Stimulated activated CD4-positive, alpha-beta T cell treated with anti-CD3 and anti-CD28 coated beads, Interleukin-1b, Interleukin-23, amount 100 ng/mL, for 24 hours (primary cell): ENCODE measurements at regions not wholly inside any gene's neighbourhood (a gene's known extent, or its start where the extent isn't known, plus 50 kb on each side); places are given as distances from the start of the nearest gene placed in this dataset.

ENCODE experiments used
- DNase-seq, 4 experiments: peaks; one replicate each; pipeline ENCODE4 v3.0.0-alpha.2; 2020; ENCODE audit warnings: low read depth in 4 of 4, low spot score in 1 of 4

DNA sequence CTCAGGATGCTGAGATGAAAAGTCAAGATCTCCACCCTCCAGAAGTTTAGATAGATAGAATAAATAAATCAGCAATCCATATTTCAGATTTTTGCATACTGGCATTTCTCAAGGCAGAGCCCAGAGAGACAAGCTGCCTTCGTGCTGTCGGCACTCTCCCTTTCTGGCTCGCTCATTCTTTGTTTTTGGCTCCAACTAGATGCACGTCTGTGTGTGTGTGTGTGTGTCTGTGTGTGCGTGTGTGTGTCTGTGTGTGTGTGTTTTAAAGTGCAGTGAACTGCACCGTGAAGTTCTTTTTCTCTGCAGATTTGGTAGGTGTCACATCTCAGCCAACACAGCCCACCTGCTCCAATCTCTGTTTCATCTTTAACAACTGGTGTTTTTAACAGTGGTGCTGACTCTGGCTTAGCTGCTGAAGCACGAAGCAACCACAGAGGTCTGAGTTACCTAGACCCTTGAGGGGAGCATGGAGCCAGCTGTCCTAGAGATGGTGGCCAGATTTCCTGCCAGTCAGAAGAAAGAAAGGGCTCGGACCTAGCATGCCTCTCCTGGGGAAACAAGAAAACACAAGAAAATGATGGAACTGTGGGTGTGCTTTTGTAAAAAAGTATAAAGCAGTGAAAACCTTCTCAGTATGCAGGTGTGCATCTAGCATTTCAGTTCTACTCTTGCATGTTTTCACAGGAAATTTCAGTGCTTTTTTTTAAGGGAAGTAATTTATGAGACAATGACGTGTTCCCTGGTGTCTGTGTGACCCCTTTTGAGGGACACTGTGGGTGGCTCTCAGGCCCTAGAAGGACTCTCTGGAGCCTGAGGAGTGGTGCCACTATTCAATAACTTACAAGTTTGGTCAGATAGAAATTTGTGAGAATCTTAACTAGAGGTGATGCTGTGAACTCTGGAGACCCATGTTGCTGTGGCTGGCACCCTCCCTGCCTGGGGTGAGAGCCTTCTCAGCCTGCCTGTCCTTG is 364.3 kb downstream of the RNF144A start:
- DNase-seq = no peak

DNA sequence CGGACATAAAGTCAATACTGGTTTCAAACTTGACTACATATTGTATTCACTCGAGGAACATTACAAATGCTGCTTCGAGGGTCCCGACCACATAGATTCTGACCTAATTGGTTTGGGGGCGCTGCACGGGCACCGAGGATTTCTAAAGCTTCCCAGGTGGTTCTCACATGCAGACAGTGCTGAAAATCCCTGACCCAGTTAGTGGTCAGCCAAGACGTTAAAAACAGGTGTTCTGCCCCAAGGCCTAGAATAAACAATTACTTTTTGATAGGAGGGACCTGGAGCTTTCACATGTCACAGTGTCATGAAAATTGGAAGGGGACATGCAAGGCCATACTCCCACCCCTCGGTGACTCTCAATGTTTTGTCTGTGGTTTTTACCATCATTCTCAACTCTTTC is 368.9 kb downstream of the RNF144A start:
- no peak for DNase-seq

DNA sequence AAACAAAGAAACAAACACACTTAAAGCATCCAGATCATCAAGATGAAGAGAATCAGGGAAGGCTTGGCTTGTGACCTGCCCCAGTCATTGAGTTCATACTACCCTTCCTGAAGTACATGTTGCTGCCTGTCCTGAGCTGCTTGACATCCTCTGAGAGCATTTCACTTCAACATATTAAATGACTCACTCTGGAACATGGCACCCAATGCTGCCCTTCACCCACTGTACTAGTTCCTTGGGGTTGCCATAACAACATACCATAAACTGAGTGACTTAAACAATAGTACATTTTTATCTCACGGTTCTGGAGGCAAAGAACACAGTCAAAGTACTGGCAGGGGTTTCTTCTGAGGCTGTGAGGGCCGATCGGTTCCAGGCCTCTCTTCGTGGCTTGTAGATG is 371.3 kb downstream of the RNF144A start:
- no peak for DNase-seq

DNA sequence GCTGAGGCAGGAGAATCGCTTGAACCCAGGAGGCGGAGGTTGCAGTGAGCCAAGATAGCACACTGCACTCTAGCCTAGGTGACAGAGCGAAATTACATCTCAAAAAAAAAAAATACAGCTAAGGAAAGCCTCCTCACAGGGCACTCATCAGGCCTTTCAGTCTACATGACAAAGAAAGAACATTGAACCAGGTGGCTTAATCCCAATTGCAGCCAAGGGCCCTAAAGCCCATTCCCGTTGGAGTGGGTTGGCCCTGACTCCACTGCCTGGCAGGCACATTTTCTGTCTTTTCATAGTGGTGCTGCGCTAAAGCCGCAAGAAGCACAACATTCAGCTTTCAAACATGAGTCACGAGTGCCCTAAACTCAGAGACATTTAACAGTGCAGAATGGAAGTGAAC is 372.5 kb downstream of the RNF144A start:
- no peak for DNase-seq

DNA sequence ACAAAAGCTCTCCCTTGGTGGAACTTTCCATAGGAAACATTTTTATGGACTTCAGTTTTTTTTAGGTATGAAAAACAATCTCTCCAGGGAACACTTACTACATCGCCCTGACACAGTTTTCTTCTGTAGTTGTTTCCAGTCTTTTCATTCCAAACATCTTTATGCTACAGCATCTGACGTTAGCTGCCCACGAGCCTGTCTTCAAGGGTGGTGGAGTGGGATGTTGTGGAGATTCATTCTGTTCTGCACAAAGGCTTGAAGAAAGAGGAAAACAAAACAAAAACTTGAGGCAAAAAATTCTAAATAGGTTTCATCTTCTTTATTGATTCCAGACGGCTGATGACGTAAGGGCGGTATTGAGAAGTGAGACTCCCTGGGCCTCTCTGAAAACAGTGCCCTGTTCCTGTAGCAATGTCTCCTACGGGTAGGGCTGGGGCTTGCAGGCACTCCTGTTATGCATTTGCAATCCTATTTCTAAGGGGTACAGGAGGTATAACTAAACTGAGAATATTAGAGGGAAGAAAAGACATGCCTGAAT is 375.0 kb downstream of the RNF144A start:
- no peak for DNase-seq

DNA sequence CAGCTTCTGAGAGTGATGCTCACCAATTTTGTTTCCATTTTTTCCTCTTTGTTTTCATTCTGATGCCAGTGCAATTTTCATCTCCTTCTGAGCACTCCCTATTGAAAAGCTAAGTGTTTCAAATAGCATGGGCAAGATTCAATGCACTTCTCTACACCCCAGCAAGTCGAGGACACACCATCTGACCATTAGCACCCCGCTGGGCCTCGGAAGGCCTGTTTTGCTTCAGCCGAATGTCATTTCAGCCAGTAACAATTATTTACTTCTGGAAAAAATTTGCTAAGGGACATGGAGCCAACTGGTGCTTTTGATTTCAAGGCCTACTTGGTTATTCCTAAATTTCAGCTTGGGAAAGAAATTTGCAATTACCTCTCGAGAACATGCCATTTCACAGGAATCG is 392.4 kb downstream of the RNF144A start:
- no peak for DNase-seq

DNA sequence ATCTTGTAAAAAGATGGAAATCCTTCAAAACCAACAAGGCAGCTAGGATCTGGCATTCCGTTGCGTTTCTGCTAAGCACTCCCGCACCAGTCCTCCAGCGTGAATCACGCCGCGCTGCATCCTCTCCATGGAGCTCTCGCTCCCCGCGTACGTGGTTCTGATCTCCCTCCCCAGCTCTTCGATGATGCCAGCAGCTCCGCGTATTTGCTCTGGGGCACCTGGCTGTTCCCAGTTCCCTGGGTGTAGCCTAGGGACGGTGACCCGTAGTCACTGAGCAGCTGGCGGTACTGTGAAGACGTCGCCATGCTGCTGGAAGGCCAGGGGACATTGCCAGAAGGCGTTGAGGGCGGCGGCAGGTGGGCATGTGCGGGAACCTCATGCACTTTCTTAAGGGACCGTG is 407.5 kb downstream of the RNF144A start:
- DNase-seq = no peak

DNA sequence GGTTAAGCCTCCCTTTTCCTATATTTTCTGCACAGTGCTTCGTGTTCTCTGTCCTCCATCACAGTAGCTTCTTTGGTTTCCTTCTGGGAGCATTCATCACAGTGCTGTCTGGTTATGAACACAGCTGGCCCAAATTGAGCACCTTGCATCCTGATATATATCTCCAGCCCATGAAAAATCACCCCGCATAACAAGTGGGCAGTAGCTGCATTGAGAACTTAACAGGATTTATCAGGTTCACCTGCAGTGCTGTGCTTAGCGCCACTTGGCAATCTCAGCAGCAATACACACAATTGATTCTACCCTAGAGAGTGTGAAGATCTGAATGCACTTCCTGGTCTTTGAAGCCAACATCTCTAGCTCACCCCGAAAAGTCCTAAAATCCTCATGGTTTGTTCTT is 408.0 kb downstream of the RNF144A start:
- no peak for DNase-seq

DNA sequence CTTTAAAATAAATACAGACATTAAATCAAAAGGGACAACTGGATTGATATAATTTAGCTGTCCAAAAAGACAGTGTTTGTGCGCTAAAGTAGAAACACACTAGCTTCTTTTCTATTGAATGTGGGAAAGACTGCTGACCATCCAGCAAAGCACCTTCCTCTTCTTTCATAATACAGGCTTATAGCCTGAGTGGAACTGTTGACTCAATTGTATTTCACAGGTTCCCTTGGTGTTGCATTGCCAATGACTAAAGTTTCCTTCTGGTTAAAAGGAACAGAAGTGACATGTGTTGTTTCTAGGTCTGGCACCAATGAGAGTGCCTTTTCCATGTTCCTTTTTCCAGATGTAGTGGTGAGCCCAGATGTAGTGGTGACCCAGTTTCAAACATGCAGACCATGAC is 412.3 kb downstream of the RNF144A start:
- DNase-seq = no peak

DNA sequence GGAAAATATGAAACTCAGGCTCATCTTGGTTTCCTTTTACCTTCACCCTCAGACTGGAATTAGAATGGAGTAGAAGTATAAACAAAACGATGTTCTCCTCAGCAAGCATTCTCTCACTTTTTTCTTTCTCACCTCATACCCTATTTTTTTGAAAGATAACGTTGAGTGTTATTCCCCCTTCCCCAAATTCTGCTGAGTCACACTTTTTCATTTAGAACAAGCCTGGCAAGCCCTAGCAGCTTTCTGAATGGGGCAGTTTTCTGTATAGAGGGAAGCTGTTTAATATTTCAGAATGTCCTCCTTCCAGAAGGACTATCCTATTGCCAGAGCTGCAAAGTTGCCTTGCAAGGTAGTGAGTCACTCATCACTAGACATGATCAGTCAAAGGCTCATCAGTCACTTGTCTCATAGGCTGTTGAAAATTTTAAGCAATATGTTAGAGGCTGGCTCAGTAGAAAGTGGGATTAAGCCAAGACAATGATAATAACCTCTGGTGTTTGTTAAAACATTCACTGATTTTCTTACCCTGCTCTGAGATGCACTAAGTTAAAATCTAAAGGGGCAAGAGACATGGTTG is 416.1 kb downstream of the RNF144A start:
- DNase-seq = no peak

DNA sequence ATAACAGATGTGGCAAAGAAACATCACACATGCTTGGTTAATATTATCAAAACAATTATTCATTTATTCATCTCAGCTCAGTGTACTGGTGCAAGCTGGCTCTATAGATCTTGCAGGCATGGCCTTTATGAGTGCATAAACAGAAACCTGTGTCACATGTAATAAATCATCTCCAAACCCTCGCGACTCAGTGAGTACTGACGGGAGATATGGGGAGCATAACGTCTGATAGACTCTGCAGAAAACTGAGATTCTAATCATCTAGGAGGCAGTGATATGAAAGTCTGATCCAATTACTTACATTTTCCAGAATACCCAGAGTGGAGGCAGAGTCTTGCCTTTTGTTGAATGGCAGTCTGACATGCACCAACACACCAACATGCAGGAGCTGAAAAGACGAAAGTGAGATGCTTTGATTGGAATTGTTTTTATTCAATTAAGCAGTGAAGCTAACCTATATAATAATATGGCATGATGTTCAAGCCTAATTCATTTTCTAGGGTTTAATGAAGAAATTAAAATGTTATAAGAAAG is 416.8 kb downstream of the RNF144A start:
- DNase-seq = no peak

DNA sequence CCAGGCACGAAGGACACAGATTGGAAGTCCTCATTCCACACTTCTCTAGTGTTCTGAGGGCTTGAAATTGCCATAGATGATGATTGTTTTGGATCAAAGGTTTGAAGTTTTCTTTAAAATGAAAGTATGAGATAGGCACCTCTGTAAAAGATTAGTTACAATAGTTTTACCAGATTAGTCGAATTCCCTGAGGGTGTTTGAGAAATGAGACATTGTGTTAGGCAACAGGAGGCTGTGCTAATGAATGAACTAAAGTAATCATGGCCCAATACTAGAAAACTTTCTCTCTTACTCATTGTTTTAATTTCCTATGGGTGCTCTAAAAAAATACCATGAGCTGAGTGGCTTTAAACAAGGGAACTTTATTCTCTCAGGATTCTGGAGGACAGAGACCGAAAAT is 421.7 kb downstream of the RNF144A start:
- no peak for DNase-seq

DNA sequence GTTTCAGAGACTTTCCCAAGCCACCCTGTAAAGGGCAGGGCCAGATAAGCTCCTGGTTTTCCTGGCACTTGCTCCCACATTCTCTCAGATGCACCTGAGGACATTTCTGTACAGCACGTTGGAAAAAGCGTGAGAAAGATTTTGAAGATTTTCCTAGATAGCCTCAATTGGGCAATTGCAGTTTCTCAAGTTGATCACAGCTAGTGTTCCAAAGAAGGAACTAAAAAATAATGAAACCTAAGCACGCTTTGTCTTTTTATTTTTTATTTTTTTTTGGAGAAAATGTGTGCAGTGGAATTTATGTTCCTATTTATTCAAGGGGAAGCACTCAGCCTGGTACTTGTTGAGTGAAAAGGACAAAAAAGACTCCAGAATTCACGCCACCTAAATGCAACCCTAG is 429.1 kb downstream of the RNF144A start:
- no peak for DNase-seq

DNA sequence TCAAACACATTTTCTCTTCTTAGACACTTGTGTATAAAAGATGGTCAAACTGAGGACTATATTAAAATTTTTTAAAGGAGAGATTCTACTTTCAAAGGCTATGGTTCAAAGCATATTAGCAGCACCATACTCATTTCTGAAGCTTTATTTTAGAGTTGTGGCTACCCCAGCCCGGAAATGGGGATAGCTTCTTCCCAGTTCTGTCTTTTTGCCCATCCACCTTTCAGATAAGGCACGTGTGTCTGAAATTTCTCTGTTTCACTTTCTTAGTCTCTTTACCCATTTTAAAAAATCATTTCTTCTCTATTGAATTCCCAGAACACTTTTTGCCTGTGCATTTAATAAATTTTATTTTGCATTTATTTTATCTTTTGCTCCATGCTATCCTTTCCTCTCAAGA is 431.5 kb downstream of the RNF144A start:
- no peak for DNase-seq

DNA sequence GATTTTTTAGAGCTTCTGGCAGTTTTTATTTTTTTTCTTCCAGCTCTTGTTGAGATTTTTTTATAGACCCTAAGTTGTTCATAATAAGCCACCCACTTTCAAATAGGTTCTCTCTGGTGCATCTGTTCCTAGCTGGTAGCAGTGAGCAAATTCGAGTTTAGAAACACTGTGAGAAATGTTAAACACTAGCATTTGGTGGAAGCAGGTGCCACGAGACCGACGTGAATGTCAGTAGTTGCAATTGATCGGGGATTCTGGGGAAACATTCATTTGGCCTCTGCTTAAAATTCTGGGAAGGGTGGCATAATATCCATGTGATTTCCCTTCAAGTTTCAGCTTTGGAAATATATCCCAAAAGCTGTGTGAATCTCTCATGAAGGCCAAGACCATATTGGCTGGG is 435.0 kb downstream of the RNF144A start:
- DNase-seq = no peak

DNA sequence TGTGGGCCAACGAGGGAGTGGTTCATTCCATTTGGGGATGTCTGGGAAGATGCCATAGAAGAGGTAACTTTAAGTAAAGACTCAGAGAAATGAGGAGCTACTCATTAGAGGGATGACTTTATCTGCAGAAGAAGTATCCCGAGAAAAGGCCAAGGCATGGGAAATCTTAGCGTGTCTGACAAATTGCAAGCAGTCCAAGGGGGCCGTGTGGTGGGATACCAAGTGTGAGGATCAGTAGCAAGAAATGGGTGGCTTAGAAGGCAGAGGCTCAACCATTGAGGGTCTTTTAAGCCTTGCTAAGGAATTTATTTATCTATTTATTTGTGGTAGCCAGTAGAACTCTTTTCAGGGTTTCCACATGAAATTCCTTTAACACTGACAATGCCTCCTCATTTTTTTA is 436.4 kb downstream of the RNF144A start:
- no peak for DNase-seq

DNA sequence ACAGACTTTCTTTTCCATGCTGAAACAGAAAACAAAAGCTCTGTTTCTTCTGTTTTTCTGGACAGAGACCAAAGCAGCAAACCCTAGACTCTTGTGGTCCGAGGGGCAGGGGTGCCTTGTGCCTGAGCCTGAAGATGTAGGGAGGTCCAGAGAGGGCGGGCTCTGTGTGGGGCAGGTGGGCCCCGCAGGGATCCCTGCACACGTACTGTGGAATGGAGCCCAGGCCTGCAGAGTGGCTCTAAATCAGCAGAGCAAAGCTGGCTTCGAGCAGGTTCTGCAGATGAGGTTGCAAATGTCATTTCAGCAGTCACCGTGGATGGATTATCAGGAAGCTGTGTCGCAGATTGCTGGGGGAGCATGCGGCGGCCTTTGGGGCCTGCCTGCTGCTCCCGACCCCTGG is 438.6 kb downstream of the RNF144A start:
- DNase-seq = no peak

DNA sequence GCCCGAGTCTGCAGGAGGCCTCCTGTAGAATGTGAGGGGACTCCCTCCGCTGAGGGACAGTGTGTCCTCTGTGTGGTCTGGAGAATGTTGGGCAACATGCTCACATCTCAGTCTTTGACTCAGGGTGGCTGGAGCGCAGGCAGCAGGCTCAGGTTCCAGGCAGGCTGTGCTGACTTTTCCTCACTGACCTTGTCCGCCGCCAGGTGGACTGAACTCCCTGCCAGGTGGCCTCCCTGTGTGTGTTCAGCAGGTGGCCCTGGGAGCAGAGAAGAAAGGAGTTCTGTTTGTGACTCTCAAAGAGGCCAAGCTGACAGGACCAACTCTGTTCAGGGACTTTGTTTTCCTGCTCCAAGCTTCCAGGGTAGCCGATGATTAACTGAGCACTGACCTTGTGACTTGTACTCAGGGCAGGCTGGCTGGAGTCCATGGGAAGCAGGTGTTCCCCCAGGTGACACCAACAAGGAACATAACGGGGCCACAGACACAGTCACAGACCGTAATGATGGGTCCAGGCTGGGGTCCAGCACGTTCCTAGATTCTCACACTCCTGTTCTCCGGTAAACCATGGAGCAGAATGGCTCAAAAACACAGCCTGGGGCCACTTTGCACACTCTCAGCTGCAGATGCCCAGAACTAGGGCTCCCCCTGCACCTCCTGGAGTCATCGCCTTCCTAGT is 439.8 kb downstream of the RNF144A start:
- no peak for DNase-seq

DNA sequence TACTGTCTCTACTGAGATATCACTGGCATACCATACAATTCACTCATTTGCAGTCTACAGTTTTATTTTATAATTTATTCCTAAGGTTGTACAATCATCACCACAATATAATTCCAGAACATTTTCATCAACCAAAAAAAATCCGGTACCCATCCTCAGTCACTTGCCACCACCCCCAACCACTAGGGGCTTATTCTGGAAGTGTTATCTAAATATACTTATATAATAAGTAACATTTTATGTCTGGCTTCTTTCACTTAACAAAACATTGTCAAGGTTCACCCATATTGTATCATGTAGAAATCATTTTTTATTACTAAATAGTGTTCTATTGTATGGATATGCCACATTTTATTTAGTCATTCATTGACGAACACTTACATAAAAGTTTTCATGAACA is 440.8 kb downstream of the RNF144A start:
- DNase-seq = no peak

DNA sequence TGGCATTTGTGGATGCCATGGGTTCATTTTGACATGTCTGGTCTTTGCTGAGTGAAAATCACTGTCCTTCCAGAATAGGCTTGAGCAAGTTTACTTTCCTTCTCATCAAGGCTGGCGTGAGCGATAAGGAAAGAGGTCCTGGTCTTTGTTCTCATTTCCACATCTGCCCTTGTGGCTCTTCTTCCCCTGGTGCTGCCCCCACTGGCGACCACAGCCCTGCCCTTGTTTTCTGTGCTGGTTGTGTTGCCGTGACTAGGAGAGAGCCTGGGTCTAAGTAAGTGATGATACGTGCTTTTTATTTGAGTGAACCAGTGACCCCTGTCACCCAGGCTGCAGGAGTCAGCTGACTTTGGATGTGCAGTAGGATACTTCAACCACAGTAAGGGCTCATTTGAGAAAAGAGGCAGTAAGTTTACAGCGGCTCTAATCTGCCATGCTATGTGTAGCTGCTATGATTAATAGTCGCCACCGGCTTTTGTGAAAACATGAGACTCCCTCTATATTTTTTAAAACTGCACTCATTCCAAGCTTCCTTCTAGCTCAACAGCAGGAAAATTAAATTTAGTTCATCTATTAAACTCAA is 441.7 kb downstream of the RNF144A start:
- no peak for DNase-seq

DNA sequence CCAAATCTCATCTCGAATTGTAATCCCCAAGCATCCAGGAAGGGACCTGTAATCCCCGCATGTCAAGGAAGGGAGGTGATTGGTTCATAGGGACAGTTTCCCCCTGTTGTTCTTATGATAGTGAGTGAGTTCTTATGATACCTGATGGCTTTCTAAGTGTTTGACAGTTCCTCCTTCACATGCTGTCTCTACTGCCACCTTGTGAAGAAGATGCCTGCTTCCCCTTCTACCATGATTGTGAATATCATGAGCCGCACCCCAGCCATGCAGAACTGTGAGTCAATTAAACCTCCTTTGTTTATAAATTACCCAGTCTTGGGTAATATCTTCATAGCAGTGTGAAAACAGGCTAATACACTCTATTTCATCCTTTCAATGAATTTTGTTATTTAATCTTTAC is 446.7 kb downstream of the RNF144A start:
- DNase-seq = no peak
